H9 (cell line): ENCODE measurements at regions not wholly inside any gene's neighbourhood (a gene's known extent, or its start where the extent isn't known, plus 50 kb on each side); places are given as distances from the start of the nearest gene placed in this dataset.

Experiments
- DNase-seq: peaks from one replicate; pipeline ENCODE4 v3.0.0-alpha.2; 2017
- H2AFZ ChIP-seq: one replicate; pipeline ENCODE4 v1.6.1; 2013; ENCODE audit warnings: mild to moderate bottlenecking, low read length, control low read depth, moderate library complexity
- H2AK5ac ChIP-seq: 2 replicates; pipeline ENCODE4 v1.6.1; 2013; ENCODE audit warnings: low read length, control low read depth, mixed read lengths; ENCODE audit not compliant: insufficient read length
- H2BK120ac ChIP-seq: one replicate; pipeline ENCODE4 v1.6.1; 2013; ENCODE audit warnings: low read depth, mild to moderate bottlenecking, low read length, control low read depth, inconsistent platforms; ENCODE audit not compliant: poor library complexity, severe bottlenecking
- H2BK12ac ChIP-seq: 2 replicates; pipeline ENCODE4 v1.6.1; 2013; ENCODE audit warnings: low read length, control low read depth, mixed read lengths, low read depth; ENCODE audit not compliant: insufficient read length
- H2BK15ac ChIP-seq: 2 replicates; pipeline ENCODE4 v1.6.1; 2013; ENCODE audit warnings: low read depth, low read length, control low read depth
- H2BK20ac ChIP-seq: one replicate; pipeline ENCODE4 v1.6.1; 2013; ENCODE audit warnings: low read depth, mild to moderate bottlenecking, low read length, control low read depth, inconsistent platforms; ENCODE audit not compliant: poor library complexity, severe bottlenecking
- H2BK5ac ChIP-seq: 2 replicates; pipeline ENCODE4 v1.6.1; 2013; ENCODE audit warnings: low read length, control low read depth, mixed read lengths; ENCODE audit not compliant: insufficient read length
- H3K14ac ChIP-seq: 2 replicates; pipeline ENCODE4 v1.6.1; 2013; ENCODE audit warnings: low read length, control low read depth; ENCODE audit not compliant: insufficient read depth
- H3K18ac ChIP-seq: 2 replicates; pipeline ENCODE4 v1.6.1; 2013; ENCODE audit warnings: low read depth, mild to moderate bottlenecking, mixed read lengths, low read length, control low read depth; ENCODE audit not compliant: insufficient read length
- H3K23ac ChIP-seq: 2 replicates; pipeline ENCODE4 v1.6.1; 2013; ENCODE audit warnings: low read length, control low read depth, mixed read lengths, low read depth; ENCODE audit not compliant: insufficient read length
- H3K23me2 ChIP-seq: 2 replicates; pipeline ENCODE4 v1.6.1; 2013; ENCODE audit warnings: low read depth, mild to moderate bottlenecking, mixed read lengths, low read length, control low read depth; ENCODE audit not compliant: insufficient read length, poor library complexity, severe bottlenecking
- H3K27ac ChIP-seq: 2 replicates; pipeline ENCODE4 v1.5.1; 2013; ENCODE audit warnings: low read length, control low read depth, mixed read lengths, low read depth; ENCODE audit not compliant: insufficient read length
- H3K27me3 ChIP-seq: 2 replicates; pipeline ENCODE4 v1.6.1; 2013; ENCODE audit warnings: low read length, control low read depth, inconsistent platforms; ENCODE audit not compliant: insufficient read depth
- H3K4ac ChIP-seq: 2 replicates; pipeline ENCODE4 v1.6.1; 2013; ENCODE audit warnings: low read depth, mild to moderate bottlenecking, control low read depth, inconsistent platforms, low read length, moderate library complexity
- H3K4me1 ChIP-seq: 2 replicates; pipeline ENCODE4 v1.6.1; 2013; ENCODE audit warnings: low read length, control low read depth, inconsistent platforms; ENCODE audit not compliant: insufficient read depth
- H3K4me2 ChIP-seq: 2 replicates; pipeline ENCODE4 v1.6.1; 2013; ENCODE audit warnings: low read length, control low read depth, mixed read lengths; ENCODE audit not compliant: insufficient read length, insufficient read depth
- H3K56ac ChIP-seq: 2 replicates; pipeline ENCODE4 v1.6.1; 2013; ENCODE audit warnings: low read depth, mild to moderate bottlenecking, mixed read lengths, low read length, control low read depth; ENCODE audit not compliant: insufficient read length
- H3K79me1 ChIP-seq: 2 replicates; pipeline ENCODE4 v1.6.1; 2013; ENCODE audit warnings: low read depth, mild to moderate bottlenecking, moderate library complexity, low read length, control low read depth, inconsistent platforms; ENCODE audit not compliant: insufficient read depth, poor library complexity, severe bottlenecking
- H3K79me2 ChIP-seq: 2 replicates; pipeline ENCODE4 v1.6.1; 2013; ENCODE audit warnings: low read length, control low read depth, inconsistent platforms; ENCODE audit not compliant: insufficient read depth
- H3K9ac ChIP-seq: 2 replicates; pipeline ENCODE4 v1.6.1; 2013; ENCODE audit warnings: low read length, control low read depth, mixed read lengths; ENCODE audit not compliant: insufficient read length; ENCODE audit errors: extremely low read depth
- H3K9me3 ChIP-seq: one replicate; pipeline ENCODE4 v1.6.1; 2013; ENCODE audit warnings: low read depth, low read length, inconsistent platforms; ENCODE audit not compliant: control insufficient read depth
- H3T11ph ChIP-seq: one replicate; pipeline ENCODE4 v1.6.1; 2013; ENCODE audit warnings: mild to moderate bottlenecking, low read length, control low read depth, inconsistent platforms
- H4K20me1 ChIP-seq: one replicate; pipeline ENCODE4 v1.6.1; 2013; ENCODE audit not compliant: control insufficient read depth, insufficient read length, insufficient read depth
- H4K5ac ChIP-seq: 2 replicates; pipeline ENCODE4 v1.6.1; 2013; ENCODE audit warnings: low read depth, mild to moderate bottlenecking, mixed read lengths, low read length, control low read depth; ENCODE audit not compliant: insufficient read length
- H4K8ac ChIP-seq: replicated peaks from 2 replicates; pipeline ENCODE4 v1.6.1; 2013; ENCODE audit warnings: low read length, control low read depth, mixed read lengths, low read depth; ENCODE audit not compliant: insufficient read length
- H4K91ac ChIP-seq: 2 replicates; pipeline ENCODE4 v1.6.1; 2013; ENCODE audit warnings: low read depth, mild to moderate bottlenecking, moderate library complexity, mixed read lengths, low read length, control low read depth; ENCODE audit not compliant: insufficient read length
- H3K27ac Mint-ChIP-seq, 3 experiments: 2 replicates in 2 of 3; 3 replicates in 1 of 3; pipeline ENCODE4 v1.8.0; 2020 to 2021; ENCODE audit warnings: mixed read lengths in 3 of 3, mild to moderate bottlenecking in 1 of 3, moderate library complexity in 1 of 3
- H3K27me3 Mint-ChIP-seq: 2 replicates; pipeline ENCODE4 v1.8.0; 2021; ENCODE audit warnings: low read depth, mild to moderate bottlenecking, moderate library complexity, mixed read lengths
- H3K36me3 Mint-ChIP-seq, 3 experiments: 2 replicates in 2 of 3; 3 replicates in 1 of 3; pipeline ENCODE4 v1.8.0; 2020 to 2021; ENCODE audit warnings: low read depth in 3 of 3, mixed read lengths in 3 of 3; ENCODE audit not compliant: insufficient read depth in 1 of 3
- H3K4me1 Mint-ChIP-seq, 2 experiments: 2 replicates each; pipeline ENCODE4 v1.8.0; 2020; ENCODE audit warnings: mixed read lengths in 2 of 2
- H3K4me3 Mint-ChIP-seq, 2 experiments: 2 replicates in 1 of 2; 3 replicates in 1 of 2; pipeline ENCODE4 v1.8.0; 2020 to 2021; ENCODE audit warnings: mild to moderate bottlenecking in 2 of 2, mixed read lengths in 2 of 2, moderate library complexity in 1 of 2
- H3K9me3 Mint-ChIP-seq, 2 experiments: 2 replicates in 1 of 2; 3 replicates in 1 of 2; pipeline ENCODE4 v1.8.0; 2020; ENCODE audit warnings: mild to moderate bottlenecking in 2 of 2, mixed read lengths in 2 of 2, moderate library complexity in 1 of 2
- WGBS: extraction: QIAGEN DNeasy Blood & Tissue Kit; methylation state at CpG from one replicate; pipeline ENCODE4 v1.1.7; 2013; ENCODE audit warnings: missing lambda C conversion rate, low lambda C conversion rate, mixed read lengths; ENCODE audit not compliant: insufficient read length; ENCODE audit errors: extremely low coverage; 5-methylcytosine and 5-hydroxymethylcytosine counted together
- TF ChIP-seq, protein P1 (sequence below): fragments of 200-600 bp; sonication (generic); conservative IDR thresholded peaks from 3 replicates; pipeline ENCODE4 v1.8.0; 2021; ENCODE audit warnings: antibody characterized with exemption, mild to moderate bottlenecking

DNA sequence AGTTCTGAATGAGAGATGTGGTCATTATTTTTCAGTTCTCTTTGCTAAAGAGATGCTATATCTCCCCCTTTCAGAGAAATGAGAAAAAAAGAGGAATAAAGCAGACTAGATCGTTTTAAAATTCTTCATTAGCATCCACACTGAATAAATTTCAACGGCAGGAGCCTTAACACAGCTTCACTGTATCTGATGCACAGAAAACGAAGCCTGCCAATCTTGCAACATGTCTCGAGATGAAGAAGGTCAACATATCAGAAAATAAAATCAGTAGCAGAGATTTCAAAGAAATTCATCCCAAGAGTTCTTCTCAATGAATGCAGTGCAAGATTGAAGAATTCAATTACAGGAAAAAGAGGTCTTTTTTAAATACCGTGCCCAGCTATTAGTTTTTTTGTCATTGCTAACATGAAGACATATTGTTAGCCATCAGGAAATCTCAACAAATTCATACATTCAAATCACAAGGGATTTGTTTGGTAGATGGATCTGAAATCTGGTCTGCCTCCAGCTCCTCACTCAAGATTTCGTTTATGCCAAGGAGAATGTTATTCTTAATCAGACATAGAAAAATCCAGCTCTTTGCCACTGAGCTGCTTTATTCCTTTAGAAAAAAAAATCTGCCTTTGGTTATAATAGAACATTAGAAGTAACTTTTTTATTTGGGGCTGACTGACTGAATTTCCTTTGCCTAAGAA, 76.4 kb upstream of the DAB1 start:
- Histone ChIP-seq H4K91ac (no peak overlapping the region), H3K79me2 (no peaks in the 10 kb centered on the region), H2AK5ac (no peak overlapping the region), H3K23me2 (no peaks in the 10 kb centered on the region), H4K5ac (no peak overlapping the region), H3K27me3 (no peaks in the 10 kb centered on the region), H2BK15ac (no peak overlapping the region), H3K18ac (no peak overlapping the region), H2BK12ac (no peak overlapping the region), H3K4me1 (no peaks in the 10 kb centered on the region), H2BK5ac (no peak overlapping the region), H3K79me1 (no peaks in the 10 kb centered on the region), H3K4me2 (no peak overlapping the region), H2BK20ac (no peak overlapping the region), H4K20me1 (no peaks in the 10 kb centered on the region), H3K27ac (no peak overlapping the region), H3K4ac (no peak overlapping the region), H3K14ac (no peak overlapping the region), H3K9ac (no peak overlapping the region), H3K56ac (no peak overlapping the region), H3T11ph (no peak overlapping the region), H2AFZ (no peak overlapping the region), H3K9me3 (no peaks in the 10 kb centered on the region), H3K23ac (no peak overlapping the region), H4K8ac (no peak overlapping the region), H2BK120ac (no peak overlapping the region)
- no CpG with 5 or more reads among the region's 6 CpGs for WGBS
- Mint-ChIP-seq H3K9me3 (no peaks in the 10 kb centered on the region), H3K4me3 (no peak overlapping the region), H3K27me3 (no peaks in the 10 kb centered on the region), H3K4me1 (peaks cover 6% of the 10 kb centered on the region in 2 experiments; a peak in 2 of 4 replicates), H3K27ac (no peak overlapping the region), H3K36me3 (no peaks in the 10 kb centered on the region; a peak in 1 of 7 replicates)
- TF ChIP-seq, protein P1, sequence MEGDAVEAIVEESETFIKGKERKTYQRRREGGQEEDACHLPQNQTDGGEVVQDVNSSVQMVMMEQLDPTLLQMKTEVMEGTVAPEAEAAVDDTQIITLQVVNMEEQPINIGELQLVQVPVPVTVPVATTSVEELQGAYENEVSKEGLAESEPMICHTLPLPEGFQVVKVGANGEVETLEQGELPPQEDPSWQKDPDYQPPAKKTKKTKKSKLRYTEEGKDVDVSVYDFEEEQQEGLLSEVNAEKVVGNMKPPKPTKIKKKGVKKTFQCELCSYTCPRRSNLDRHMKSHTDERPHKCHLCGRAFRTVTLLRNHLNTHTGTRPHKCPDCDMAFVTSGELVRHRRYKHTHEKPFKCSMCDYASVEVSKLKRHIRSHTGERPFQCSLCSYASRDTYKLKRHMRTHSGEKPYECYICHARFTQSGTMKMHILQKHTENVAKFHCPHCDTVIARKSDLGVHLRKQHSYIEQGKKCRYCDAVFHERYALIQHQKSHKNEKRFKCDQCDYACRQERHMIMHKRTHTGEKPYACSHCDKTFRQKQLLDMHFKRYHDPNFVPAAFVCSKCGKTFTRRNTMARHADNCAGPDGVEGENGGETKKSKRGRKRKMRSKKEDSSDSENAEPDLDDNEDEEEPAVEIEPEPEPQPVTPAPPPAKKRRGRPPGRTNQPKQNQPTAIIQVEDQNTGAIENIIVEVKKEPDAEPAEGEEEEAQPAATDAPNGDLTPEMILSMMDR, result no peak
- no peak for DNase-seq
